GM18951 (cell line): ENCODE measurements at regions not wholly inside any gene's neighbourhood (a gene's known extent, or its start where the extent isn't known, plus 50 kb on each side); places are given as distances from the start of the nearest gene placed in this dataset.

Experiments
- POLR2A ChIP-seq: IDR thresholded peaks from 4 replicates; pipeline ENCODE4 v1.6.1; 2011; ENCODE audit warnings: mild to moderate bottlenecking; ENCODE audit not compliant: insufficient read length, insufficient read depth; ENCODE audit errors: extremely low read depth
- in situ Hi-C: fragments of 300-500 bp; cut with MboI; formaldehyde crosslinking; loops from one replicate; pipeline ENCODE4 v1.12.0; 2022; ENCODE audit warnings: low sequenced_read_pairs, mixed read lengths, inconsistent platforms; ENCODE audit not compliant: unreplicated experiment

DNA sequence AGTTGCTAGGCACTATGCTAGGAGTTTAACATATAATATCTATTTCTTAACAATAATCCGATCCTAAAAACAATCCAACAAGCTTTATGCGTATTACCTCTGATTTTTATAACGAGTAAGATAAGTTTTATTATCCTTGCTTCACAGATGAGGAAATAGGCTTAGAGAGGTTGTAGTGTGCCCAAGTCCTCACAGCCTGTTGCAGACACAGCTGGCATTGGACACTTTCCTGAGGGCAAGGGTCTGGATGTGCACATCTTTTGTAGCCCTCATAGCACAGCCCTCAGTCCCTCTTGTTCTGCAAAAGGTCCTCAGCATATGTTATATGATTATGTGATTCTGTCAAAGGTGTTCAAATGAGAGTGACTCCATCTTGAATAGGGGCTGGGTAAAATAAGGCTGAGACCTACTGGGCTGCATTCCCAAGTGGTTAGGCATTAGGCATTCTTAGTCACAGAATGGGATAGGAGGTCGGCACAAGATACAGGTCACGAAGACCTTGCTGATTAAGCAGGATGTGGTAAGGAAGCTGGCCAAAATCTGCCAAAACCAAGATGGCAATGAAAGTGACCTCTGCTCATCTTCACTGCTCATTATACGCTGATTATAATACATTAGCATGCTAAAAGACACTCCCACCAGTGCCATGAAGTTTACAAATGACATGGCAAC is 75.7 kb upstream of the F3 start:
- TF ChIP-seq POLR2A: no peak

DNA sequence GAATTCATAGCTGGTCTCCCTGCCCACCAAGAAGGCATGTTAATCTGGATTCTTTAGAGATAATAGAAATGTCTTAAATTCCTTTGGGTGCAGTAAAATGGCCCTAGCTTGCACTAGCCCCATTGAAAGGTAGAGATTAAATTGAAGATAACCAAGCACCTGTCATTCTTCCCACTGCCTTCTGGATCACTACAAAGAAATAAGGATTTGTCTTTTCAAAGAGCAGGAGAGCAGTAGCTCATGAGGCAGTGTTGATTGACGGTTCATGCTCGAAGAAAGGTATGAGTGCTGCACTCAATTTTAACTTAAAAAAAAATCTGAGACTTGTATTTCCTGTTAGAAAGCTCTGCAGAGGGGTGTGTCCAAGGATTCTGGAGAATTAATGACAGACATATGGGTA is 74.9 kb upstream of the F3 start:
- TF ChIP-seq POLR2A: no peak

More for the DNA sequence above, 75.7 kb upstream of the F3 start:
- in situ Hi-C loops: no loop called here

DNA sequence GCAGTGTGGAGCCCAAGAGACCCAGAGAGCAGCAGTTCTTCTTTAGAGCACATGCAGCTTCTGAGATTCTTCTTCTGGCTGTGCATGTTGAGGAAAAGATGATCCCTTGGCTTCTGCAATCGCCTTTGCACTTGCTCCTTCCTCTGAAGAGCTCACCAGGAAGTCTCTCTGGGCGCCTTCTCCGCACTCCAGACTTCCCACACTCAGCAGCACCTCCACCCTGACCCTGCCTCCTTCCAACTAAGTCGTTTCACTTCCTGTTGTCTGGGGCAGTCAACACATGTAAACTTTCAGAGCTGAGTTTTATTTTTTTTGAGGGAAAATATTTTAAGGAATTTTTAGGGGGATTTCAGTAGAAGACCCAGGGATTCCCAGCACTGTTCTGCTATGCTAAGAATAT is 73.4 kb upstream of the F3 start:
- no peak for TF ChIP-seq POLR2A
- in situ Hi-C loops: no loop called here

More for the DNA sequence above, 74.9 kb upstream of the F3 start:
- in situ Hi-C loops: no loop called here

- in situ Hi-C loops: no loop called here
Measured at GRCh38 chr1:94614168-94614815, 72.7 kb upstream of the F3 start.

DNA sequence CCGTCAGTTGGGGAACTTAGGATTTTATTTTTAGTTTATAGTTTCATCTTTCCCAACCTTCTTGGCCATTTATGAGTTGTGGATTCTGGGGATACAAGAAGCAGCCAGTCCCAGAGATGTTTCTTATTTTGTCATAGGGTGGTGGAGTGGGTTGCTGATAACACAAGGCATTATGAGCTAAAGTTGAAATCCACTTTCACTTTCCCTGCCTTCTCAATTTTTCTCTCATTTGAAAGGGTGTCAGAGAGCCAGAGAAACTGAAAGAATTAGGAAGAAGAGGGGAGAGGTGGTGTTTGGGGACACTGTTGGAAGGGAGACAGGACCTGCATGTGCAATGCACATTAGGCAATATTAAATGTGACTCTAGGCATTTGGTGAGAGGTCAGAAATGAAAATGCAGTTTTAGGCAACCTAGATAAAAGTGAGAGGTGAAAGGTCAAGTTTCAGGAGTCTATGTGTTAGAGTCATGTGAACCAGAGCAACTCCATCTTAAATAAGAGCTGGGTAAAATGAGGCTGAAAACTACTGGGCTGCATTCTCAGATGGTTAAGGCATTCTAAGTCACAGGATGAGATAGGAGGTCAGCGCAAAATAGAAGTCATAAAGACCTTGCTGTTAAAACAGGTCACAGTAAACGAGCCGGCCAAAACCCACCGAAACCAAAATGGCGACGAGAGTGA is 71.1 kb upstream of the F3 start:
- in situ Hi-C loops: no loop called here
- TF ChIP-seq POLR2A: no peak

More at GRCh38 chr1:94614168-94614815, 72.7 kb upstream of the F3 start:
- no peak for TF ChIP-seq POLR2A

DNA sequence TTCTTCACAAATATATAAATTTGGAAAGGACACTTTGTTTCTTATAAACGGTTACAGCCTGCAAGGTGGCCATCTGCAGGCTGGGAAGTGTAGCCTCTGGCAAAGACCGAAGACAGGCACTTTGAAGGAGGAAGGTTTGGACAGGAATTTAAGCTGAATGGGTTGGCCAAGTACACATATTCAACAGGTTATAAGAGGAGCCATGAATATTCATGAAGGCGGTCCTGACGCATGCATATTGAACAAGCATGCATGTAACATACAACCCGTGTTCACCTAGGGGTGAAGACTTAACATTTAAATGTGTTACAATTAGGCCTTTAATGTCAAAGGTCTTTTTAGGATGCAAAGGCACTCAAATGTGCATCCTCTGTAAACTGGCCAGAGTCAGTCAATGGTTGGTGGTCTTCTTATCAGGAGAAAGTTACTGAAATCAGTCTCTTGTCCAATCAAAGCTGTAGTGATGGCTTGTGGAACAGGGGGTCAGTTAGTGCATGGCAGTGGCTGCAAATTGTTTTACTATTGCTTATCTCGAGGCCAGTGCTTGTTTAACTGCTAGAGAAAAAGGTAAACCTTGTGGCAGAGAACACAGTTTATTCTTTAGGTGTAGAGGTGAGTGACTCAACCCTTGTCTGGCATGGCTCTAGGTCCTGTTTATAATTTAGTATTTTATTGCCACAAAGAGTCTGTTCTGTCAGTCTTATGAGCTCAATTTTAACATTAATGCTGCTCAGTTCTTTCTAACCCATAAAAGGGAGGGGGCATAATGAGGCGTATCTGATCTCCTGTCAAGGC is 70.3 kb upstream of the F3 start:
- in situ Hi-C loops: no loop called here
- no peak for TF ChIP-seq POLR2A

DNA sequence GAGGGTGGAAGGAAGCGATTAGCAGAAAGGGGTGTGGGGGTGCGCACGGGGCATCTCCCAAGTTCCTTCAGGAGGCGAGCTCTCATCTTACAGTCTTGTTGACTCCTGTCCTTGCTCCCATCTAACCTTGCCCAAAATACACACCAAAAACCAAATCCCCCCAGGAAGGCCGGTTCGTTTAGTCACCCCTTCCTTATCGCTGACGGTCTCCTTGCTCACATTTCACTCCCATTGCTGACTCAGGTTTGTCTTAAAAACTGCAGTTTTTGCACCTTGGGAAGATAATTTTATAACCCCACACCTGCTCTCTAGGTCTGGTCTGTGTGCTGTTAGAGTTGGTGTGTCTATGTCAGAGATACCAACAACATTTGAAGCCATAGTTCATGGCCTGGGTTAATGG is 68.1 kb upstream of the F3 start:
- TF ChIP-seq POLR2A: no peak
- in situ Hi-C loops: no loop called here

GRCh38 chr1:94608852-94609530 is 67.4 kb upstream of the F3 start:
- in situ Hi-C loops: no loop called here
- TF ChIP-seq POLR2A: no peak

DNA sequence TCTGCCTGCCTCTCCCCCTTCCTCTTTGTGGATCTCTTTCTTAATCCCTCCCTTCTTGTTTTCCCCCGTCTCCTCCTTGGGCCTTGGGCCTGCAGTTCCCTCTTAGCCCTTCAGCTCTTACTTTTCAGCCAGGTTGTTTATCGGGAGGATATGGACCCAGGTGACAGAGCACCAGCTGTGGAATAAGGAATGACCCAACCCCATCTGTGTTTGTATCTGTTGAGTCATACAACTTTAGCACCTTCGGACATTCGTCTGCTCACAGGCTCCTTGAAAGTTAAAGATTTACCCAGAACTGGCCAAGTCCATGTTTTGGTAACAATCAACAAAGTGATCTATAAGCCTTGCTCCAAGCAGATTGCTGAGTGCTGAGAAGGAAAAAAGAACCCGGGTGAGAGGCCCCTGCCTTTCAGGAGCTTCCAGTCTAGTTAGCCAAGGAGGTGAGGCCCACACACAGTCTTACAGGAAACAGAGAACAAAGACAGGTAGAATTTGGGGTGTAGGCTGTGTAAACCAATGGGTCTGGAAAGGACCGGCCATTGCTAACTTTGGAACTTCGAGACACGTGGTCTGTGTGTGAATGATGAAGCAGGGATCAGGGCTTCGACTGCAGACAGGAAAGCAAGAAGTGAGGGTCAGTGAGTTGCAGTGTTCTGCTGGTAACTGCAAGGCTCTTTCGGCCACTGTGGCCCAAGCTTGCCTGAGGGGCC is 66.7 kb upstream of the F3 start:
- in situ Hi-C loops: no loop called here

GRCh38 chr1:94607398-94607797 is 65.8 kb upstream of the F3 start:
- no peak for TF ChIP-seq POLR2A
- in situ Hi-C loops: no loop called here

More for the DNA sequence above, 66.7 kb upstream of the F3 start:
- TF ChIP-seq POLR2A: no peak

DNA sequence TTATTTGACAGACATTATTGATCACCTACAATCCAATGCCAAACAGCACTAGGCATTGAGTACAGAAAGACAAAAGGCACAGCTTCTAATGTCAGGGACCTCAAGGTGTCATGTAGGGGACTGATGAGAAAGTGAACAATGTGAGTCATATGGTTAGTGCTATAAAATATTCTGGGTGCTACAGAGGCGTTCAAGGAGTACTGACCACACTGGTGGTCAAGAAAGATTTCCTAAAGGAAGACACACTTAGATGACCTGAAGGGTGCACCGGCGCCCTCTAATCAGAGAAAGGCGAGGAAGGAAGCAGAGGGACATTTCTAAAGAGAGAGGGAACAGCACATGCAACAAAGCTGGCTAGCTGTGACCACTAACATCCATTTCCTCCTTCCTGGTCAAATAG is 64.9 kb upstream of the F3 start:
- no peak for TF ChIP-seq POLR2A
- in situ Hi-C loops: no loop called here

- in situ Hi-C loops: no loop called here
- TF ChIP-seq POLR2A: no peak
Measured at GRCh38 chr1:94603663-94604062, 62.1 kb upstream of the F3 start.
